Adrenal gland (tissue), 5 donors: ENCODE measurements at regions not wholly inside any gene's neighbourhood (a gene's known extent, or its start where the extent isn't known, plus 50 kb on each side); places are given as distances from the start of the nearest gene placed in this dataset.

Experiments
- CTCF ChIP-seq, 6 experiments: fragments of 450-650 bp in 4 of 6; fragments of 200-600 bp in 2 of 6; sonication (generic) in 1 of 6; IDR thresholded peaks; 1 replicate in 5 of 6; 2 replicates in 1 of 6; pipeline versions ENCODE4 v1.5.1 to v1.8.0; 2016 to 2021; ENCODE audit warnings: antibody characterized with exemption in 6 of 6, mild to moderate bottlenecking in 2 of 6, moderate library complexity in 1 of 6
- POLR2A ChIP-seq, 2 donors: fragments of 450-650 bp; IDR thresholded peaks; one replicate each; pipeline ENCODE4 v1.6.1; 2017; ENCODE audit warnings: antibody characterized with exemption in 2 of 2, mild to moderate bottlenecking in 2 of 2, moderate library complexity in 1 of 2
- donor health status: DM: no; HTN: no; CAD: no.

- TF ChIP-seq CTCF (IDR thresholded peaks at IDR 0.05) (no peak), POLR2A (IDR thresholded peaks at IDR 0.05) (no peak)
Observed at GRCh38 chr5:143571642-143572624, 168.4 kb upstream of the NR3C1 start.
